ENCODE measurements at regions not wholly inside any gene's neighbourhood (a gene's known extent, or its start where the extent isn't known, plus 50 kb on each side); places are given as distances from the start of the nearest gene placed in this dataset.
"Not testable (repeated sequence)": the region's sequence is repeated elsewhere in the genome, so short reads cannot be mapped to it uniquely, and the experiment has no call there.

GRCh38 chr2:111415765-111416743, 295.3 kb downstream of the BCL2L11 start:
- not testable (repeated sequence) for H2BK12ac ChIP-seq (ENCODE audit: low read length); H3K4ac ChIP-seq (ENCODE audit: low read depth, low read length); H2AK5ac ChIP-seq (ENCODE audit: low read length); H4K91ac ChIP-seq (ENCODE audit: low read depth, low read length); H2AFZ ChIP-seq (ENCODE audit: insufficient read depth, low read length, poor library complexity); H3K23ac ChIP-seq (ENCODE audit: low read length); H2BK5ac ChIP-seq (ENCODE audit: low read depth, low read length, poor library complexity); H3K14ac ChIP-seq (ENCODE audit: low read length); H3K79me1 ChIP-seq (ENCODE audit: low read length); H3K4me2 ChIP-seq (ENCODE audit: low read length); H3K4me3 ChIP-seq (ENCODE audit: low read depth, low read length); H2BK120ac ChIP-seq (ENCODE audit: insufficient read depth, low read length, poor library complexity); H3K36me3 ChIP-seq (ENCODE audit: control insufficient read depth in 1 of 2, insufficient read depth in 2 of 2, low read length in 2 of 2); H3K18ac ChIP-seq (ENCODE audit: low read length); H3K79me2 ChIP-seq (ENCODE audit: control insufficient read depth, insufficient read depth, low read length, poor library complexity); H4K8ac ChIP-seq (ENCODE audit: low read depth, low read length); H4K12ac ChIP-seq (ENCODE audit: low read depth, low read length); H3K27me3 ChIP-seq (ENCODE audit: insufficient read depth, low read length); H3K9ac ChIP-seq (ENCODE audit: low read length); H3K9me3 ChIP-seq (ENCODE audit: insufficient read depth, low read depth, low read length)
- peaks cover 1 to 11% of the 10 kb centered on the region in 2 experiments for H3K4me1 ChIP-seq (ENCODE audit: control insufficient read depth in 1 of 2, insufficient read depth in 2 of 2, low read length in 2 of 2)
- peak overlapping the region; percentile 10 for H3K27ac ChIP-seq (ENCODE audit: low read depth, low read length)
- WGBS (ENCODE audit: extremely low coverage, insufficient coverage, insufficient read length) = no CpG with 5 or more reads among the region's 24 CpGs
- DNase-seq = peak; percentile 12 to 24

GRCh38 chr2:111417026-111417425, 296.3 kb downstream of the BCL2L11 start:
- not testable (repeated sequence) for H3K79me2 ChIP-seq (ENCODE audit: control insufficient read depth, insufficient read depth, low read length, poor library complexity); H3K4me3 ChIP-seq (ENCODE audit: low read depth, low read length); H3K9me3 ChIP-seq (ENCODE audit: insufficient read depth, low read depth, low read length); H3K79me1 ChIP-seq (ENCODE audit: low read length); H2BK120ac ChIP-seq (ENCODE audit: insufficient read depth, low read length, poor library complexity); H3K4me2 ChIP-seq (ENCODE audit: low read length); H2AK5ac ChIP-seq (ENCODE audit: low read length); H3K4ac ChIP-seq (ENCODE audit: low read depth, low read length); H3K27me3 ChIP-seq (ENCODE audit: insufficient read depth, low read length); H2BK5ac ChIP-seq (ENCODE audit: low read depth, low read length, poor library complexity); H2BK12ac ChIP-seq (ENCODE audit: low read length); H3K14ac ChIP-seq (ENCODE audit: low read length); H3K9ac ChIP-seq (ENCODE audit: low read length); H4K12ac ChIP-seq (ENCODE audit: low read depth, low read length); DNase-seq; H3K23ac ChIP-seq (ENCODE audit: low read length); H3K36me3 ChIP-seq (ENCODE audit: control insufficient read depth in 1 of 2, insufficient read depth in 2 of 2, low read length in 2 of 2); H2AFZ ChIP-seq (ENCODE audit: insufficient read depth, low read length, poor library complexity); H4K8ac ChIP-seq (ENCODE audit: low read depth, low read length); H3K18ac ChIP-seq (ENCODE audit: low read length); H3K27ac ChIP-seq (ENCODE audit: low read depth, low read length)
- Histone ChIP-seq H4K91ac (ENCODE audit: low read depth, low read length) (peak overlapping the region; percentile 73), H3K4me1 (ENCODE audit: control insufficient read depth in 1 of 2, insufficient read depth in 2 of 2, low read length in 2 of 2) (peaks cover 3 to 11% of the 10 kb centered on the region in 2 experiments)

GRCh38 chr2:111418091-111418875, 297.6 kb downstream of the BCL2L11 start:
- not testable (repeated sequence) for H2BK120ac ChIP-seq (ENCODE audit: insufficient read depth, low read length, poor library complexity); H3K4me1 ChIP-seq (ENCODE audit: control insufficient read depth in 1 of 2, insufficient read depth in 2 of 2, low read length in 2 of 2); H4K8ac ChIP-seq (ENCODE audit: low read depth, low read length); H3K79me1 ChIP-seq (ENCODE audit: low read length); H3K27ac ChIP-seq (ENCODE audit: low read depth, low read length); H3K18ac ChIP-seq (ENCODE audit: low read length); H3K27me3 ChIP-seq (ENCODE audit: insufficient read depth, low read length); H3K14ac ChIP-seq (ENCODE audit: low read length); H3K4ac ChIP-seq (ENCODE audit: low read depth, low read length); H2BK12ac ChIP-seq (ENCODE audit: low read length); H3K23ac ChIP-seq (ENCODE audit: low read length); DNase-seq; H3K4me3 ChIP-seq (ENCODE audit: low read depth, low read length); H3K9me3 ChIP-seq (ENCODE audit: insufficient read depth, low read depth, low read length); H4K12ac ChIP-seq (ENCODE audit: low read depth, low read length); H2BK5ac ChIP-seq (ENCODE audit: low read depth, low read length, poor library complexity); H3K4me2 ChIP-seq (ENCODE audit: low read length); H2AK5ac ChIP-seq (ENCODE audit: low read length); H3K9ac ChIP-seq (ENCODE audit: low read length); H3K79me2 ChIP-seq (ENCODE audit: control insufficient read depth, insufficient read depth, low read length, poor library complexity); H2AFZ ChIP-seq (ENCODE audit: insufficient read depth, low read length, poor library complexity); H4K91ac ChIP-seq (ENCODE audit: low read depth, low read length); H3K36me3 ChIP-seq (ENCODE audit: control insufficient read depth in 1 of 2, insufficient read depth in 2 of 2, low read length in 2 of 2)
- WGBS (ENCODE audit: extremely low coverage, insufficient coverage, insufficient read length) = no CpG with 5 or more reads among the region's 6 CpGs

GRCh38 chr2:111420074-111420473, 299.4 kb downstream of the BCL2L11 start:
- H3K4me1 ChIP-seq (ENCODE audit: control insufficient read depth in 1 of 2, insufficient read depth in 2 of 2, low read length in 2 of 2); H3K79me2 ChIP-seq (ENCODE audit: control insufficient read depth, insufficient read depth, low read length, poor library complexity); H3K18ac ChIP-seq (ENCODE audit: low read length); H3K4me2 ChIP-seq (ENCODE audit: low read length); H3K23ac ChIP-seq (ENCODE audit: low read length); H4K8ac ChIP-seq (ENCODE audit: low read depth, low read length); H3K9me3 ChIP-seq (ENCODE audit: insufficient read depth, low read depth, low read length); H2BK12ac ChIP-seq (ENCODE audit: low read length); H3K36me3 ChIP-seq (ENCODE audit: control insufficient read depth in 1 of 2, insufficient read depth in 2 of 2, low read length in 2 of 2); H3K27ac ChIP-seq (ENCODE audit: low read depth, low read length); H3K4ac ChIP-seq (ENCODE audit: low read depth, low read length); DNase-seq; H3K4me3 ChIP-seq (ENCODE audit: low read depth, low read length); H2AFZ ChIP-seq (ENCODE audit: insufficient read depth, low read length, poor library complexity); H3K14ac ChIP-seq (ENCODE audit: low read length); H4K12ac ChIP-seq (ENCODE audit: low read depth, low read length); H4K91ac ChIP-seq (ENCODE audit: low read depth, low read length); H3K27me3 ChIP-seq (ENCODE audit: insufficient read depth, low read length); H2BK5ac ChIP-seq (ENCODE audit: low read depth, low read length, poor library complexity); H2BK120ac ChIP-seq (ENCODE audit: insufficient read depth, low read length, poor library complexity); H3K79me1 ChIP-seq (ENCODE audit: low read length); H3K9ac ChIP-seq (ENCODE audit: low read length); H2AK5ac ChIP-seq (ENCODE audit: low read length): not testable (repeated sequence)
- no CpG with 5 or more reads among the region's 6 CpGs for WGBS (ENCODE audit: extremely low coverage, insufficient coverage, insufficient read length)
